Stomach (tissue), 8 donors: ENCODE measurements at regions not wholly inside any gene's neighbourhood (a gene's known extent, or its start where the extent isn't known, plus 50 kb on each side); places are given as distances from the start of the nearest gene placed in this dataset.

Experiments
- DNase-seq, 2 donors: peaks; one replicate each; pipeline versions ENCODE4 v3.0.0 to v3.0.0-alpha.2; 2013 to 2019
- H3K27ac ChIP-seq, 5 donors: fragments of 200-600 bp in 4 of 5; sonication (generic) in 4 of 5; one replicate each; pipeline ENCODE4 v1.5.1; 2013 to 2019; ENCODE audit warnings: mild to moderate bottlenecking in 1 of 5, moderate library complexity in 1 of 5
- H3K27me3 ChIP-seq, 3 donors: fragments of 200-600 bp; sonication (generic); one replicate each; pipeline ENCODE4 v1.5.1; 2017 to 2019; ENCODE audit warnings: mixed run types in 1 of 3
- H3K36me3 ChIP-seq, 4 donors: fragments of 200-600 bp; sonication (generic); 1 replicate in 3 of 4; 2 replicates in 1 of 4; pipeline ENCODE4 v1.5.1; 2016 to 2019
- H3K4me1 ChIP-seq, 4 donors: fragments of 200-600 bp; sonication (generic); one replicate each; pipeline ENCODE4 v1.5.1; 2016 to 2019
- H3K4me3 ChIP-seq, 4 donors: fragments of 200-600 bp; sonication (generic) in 3 of 4; one replicate each; pipeline ENCODE4 v1.5.1; 2016 to 2019; ENCODE audit warnings: mild to moderate bottlenecking in 1 of 4
- H3K9me3 ChIP-seq, 4 donors: fragments of 200-600 bp; sonication (generic); one replicate each; pipeline ENCODE4 v1.5.1; 2016 to 2019
- EP300 ChIP-seq: sonication (generic); formaldehyde crosslinking; IDR thresholded peaks from one replicate; pipeline ENCODE4 v1.6.1; 2017; ENCODE audit warnings: antibody characterized with exemption
- POLR2A ChIP-seq, 4 donors: fragments of 450-650 bp; IDR thresholded peaks; one replicate each; pipeline ENCODE4 v1.6.1; 2016; ENCODE audit warnings: antibody characterized with exemption in 4 of 4, control low read depth in 2 of 4, mild to moderate bottlenecking in 1 of 4, moderate library complexity in 1 of 4
- POLR2AphosphoS5 ChIP-seq, 3 donors: sonication (generic); formaldehyde crosslinking; IDR thresholded peaks; one replicate each; pipeline ENCODE4 v1.6.1; 2016; ENCODE audit warnings: antibody characterized with exemption in 3 of 3
- WGBS, 5 donors: extraction: QIAGEN DNeasy Blood & Tissue Kit in 3 of 5; methylation state at CpG; one replicate each; pipeline versions ENCODE4 v1.1.5 to v1.1.7; 2013 to 2018; 5-methylcytosine and 5-hydroxymethylcytosine counted together
- intact Hi-C: fragments of 100-400 bp; cut with DNase I; formaldehyde crosslinking; loops from one replicate; pipeline ENCODE4 v1.15.1; 2023; ENCODE audit warnings: low total_unique reads
- TF ChIP-seq, protein P1 (sequence below), 7 experiments: fragments of 450-650 bp in 4 of 7; fragments of 200-600 bp in 3 of 7; sonication (generic) in 3 of 7; IDR thresholded peaks; one replicate each; pipeline ENCODE4 v1.5.1; 2016 to 2019; ENCODE audit warnings: antibody characterized with exemption in 7 of 7, control low read depth in 2 of 7, mild to moderate bottlenecking in 1 of 7
- donor health status: healthy with polysubstance abuse.
- donor health status: Bipolar disorder and iron deficiency.
- donor health status: healthy.

DNA sequence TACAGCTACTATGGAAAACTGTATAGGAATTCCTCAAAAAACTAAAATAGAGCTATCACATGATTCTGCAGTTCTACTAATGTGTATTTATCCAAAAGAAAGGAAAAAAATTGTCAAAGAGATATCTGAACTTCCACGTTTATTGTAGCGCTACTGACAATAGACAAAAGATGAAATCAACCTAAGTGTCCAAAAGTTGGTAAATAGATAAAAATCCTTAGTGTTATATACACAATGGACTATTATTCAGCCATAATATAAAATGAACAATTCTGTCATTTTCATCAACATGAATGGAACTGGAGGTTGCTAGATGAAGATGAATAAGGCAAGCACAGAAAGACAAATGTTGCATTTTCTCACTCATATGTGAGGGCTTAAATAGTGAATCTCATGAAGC is 1492.1 kb downstream of the MRPL39 start:
- Histone ChIP-seq H3K27me3 (no peaks in the 10 kb centered on the region), H3K4me3 (no peak overlapping the region), H3K9me3 (no peaks in the 10 kb centered on the region), H3K27ac (no peak overlapping the region), H3K4me1 (no peaks in the 10 kb centered on the region), H3K36me3 (no peaks in the 10 kb centered on the region)
- DNase-seq: no peak
- 75 to 89% (median 82%) methylated on average over 2 of the region's 2 CpGs for WGBS, 5 donors
- intact Hi-C loops: no loop called here
- TF ChIP-seq EP300 (no peak), POLR2A (IDR thresholded peaks at IDR 0.05) (no peak), POLR2AphosphoS5 (IDR thresholded peaks at IDR 0.05) (no peak)
- TF ChIP-seq, protein P1, sequence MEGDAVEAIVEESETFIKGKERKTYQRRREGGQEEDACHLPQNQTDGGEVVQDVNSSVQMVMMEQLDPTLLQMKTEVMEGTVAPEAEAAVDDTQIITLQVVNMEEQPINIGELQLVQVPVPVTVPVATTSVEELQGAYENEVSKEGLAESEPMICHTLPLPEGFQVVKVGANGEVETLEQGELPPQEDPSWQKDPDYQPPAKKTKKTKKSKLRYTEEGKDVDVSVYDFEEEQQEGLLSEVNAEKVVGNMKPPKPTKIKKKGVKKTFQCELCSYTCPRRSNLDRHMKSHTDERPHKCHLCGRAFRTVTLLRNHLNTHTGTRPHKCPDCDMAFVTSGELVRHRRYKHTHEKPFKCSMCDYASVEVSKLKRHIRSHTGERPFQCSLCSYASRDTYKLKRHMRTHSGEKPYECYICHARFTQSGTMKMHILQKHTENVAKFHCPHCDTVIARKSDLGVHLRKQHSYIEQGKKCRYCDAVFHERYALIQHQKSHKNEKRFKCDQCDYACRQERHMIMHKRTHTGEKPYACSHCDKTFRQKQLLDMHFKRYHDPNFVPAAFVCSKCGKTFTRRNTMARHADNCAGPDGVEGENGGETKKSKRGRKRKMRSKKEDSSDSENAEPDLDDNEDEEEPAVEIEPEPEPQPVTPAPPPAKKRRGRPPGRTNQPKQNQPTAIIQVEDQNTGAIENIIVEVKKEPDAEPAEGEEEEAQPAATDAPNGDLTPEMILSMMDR (IDR thresholded peaks at IDR 0.05): no peak

DNA sequence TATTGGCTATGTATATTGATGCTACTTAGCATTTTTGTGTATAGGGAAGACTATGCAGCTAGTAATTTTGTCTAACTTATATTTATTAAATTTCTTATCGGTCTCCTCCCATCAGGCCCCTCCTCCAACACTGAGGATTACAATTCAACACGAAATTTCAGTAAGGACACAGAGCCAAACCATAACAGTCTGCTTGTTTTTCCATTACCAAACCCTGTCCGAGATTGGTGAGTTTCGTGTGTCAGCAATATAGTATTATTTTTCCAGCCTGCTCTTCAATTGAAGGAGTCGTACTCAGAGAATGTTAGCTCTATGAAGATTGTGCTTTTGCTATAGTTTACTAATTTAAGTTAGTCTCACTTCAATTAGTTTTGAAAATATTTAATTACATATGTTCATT is 1495.3 kb downstream of the MRPL39 start:
- H3K4me1 ChIP-seq: no peaks in the 10 kb centered on the region
- TF ChIP-seq POLR2AphosphoS5 (IDR thresholded peaks at IDR 0.05) (no peak), POLR2A (IDR thresholded peaks at IDR 0.05) (no peak), EP300 (no peak)
- TF ChIP-seq, protein P1 (IDR thresholded peaks at IDR 0.05): no peak
- no peaks in the 10 kb centered on the region for H3K36me3 ChIP-seq
- intact Hi-C loops: no loop called here
- 38 to 81% (median 46%) methylated on average over 5 of the region's 5 CpGs for WGBS, 5 donors
- no peak overlapping the region for H3K4me3 ChIP-seq
- no peaks in the 10 kb centered on the region for H3K27me3 ChIP-seq
- H3K9me3 ChIP-seq: no peaks in the 10 kb centered on the region
- no peak for DNase-seq
- H3K27ac ChIP-seq: no peak overlapping the region

DNA sequence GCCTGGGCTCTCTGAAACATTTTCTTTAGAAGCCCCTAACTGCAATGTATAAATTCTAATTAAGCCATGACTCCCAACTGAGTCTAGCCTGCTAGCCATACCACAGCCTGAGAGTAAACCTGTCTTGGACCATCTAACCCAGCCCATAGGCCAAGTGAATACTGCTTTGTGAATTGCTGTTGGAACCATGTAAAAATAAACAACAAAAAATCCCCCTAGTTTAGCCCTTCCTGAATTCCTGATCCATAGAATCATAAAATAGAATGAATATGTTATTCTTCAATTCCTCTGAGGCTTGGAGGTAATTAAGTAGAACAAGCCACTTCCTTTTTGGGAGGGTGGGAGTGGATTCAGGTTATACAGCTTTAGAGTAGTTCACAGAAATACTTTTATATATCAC is 1496.4 kb downstream of the MRPL39 start:
- Histone ChIP-seq H3K4me3 (no peak overlapping the region), H3K36me3 (no peaks in the 10 kb centered on the region), H3K9me3 (no peaks in the 10 kb centered on the region), H3K27me3 (no peaks in the 10 kb centered on the region), H3K27ac (no peak overlapping the region), H3K4me1 (no peaks in the 10 kb centered on the region)
- TF ChIP-seq POLR2AphosphoS5 (IDR thresholded peaks at IDR 0.05) (no peak), POLR2A (IDR thresholded peaks at IDR 0.05) (no peak), EP300 (no peak)
- TF ChIP-seq, protein P1 (IDR thresholded peaks at IDR 0.05): no peak
- intact Hi-C loops: no loop called here
- no peak for DNase-seq

DNA sequence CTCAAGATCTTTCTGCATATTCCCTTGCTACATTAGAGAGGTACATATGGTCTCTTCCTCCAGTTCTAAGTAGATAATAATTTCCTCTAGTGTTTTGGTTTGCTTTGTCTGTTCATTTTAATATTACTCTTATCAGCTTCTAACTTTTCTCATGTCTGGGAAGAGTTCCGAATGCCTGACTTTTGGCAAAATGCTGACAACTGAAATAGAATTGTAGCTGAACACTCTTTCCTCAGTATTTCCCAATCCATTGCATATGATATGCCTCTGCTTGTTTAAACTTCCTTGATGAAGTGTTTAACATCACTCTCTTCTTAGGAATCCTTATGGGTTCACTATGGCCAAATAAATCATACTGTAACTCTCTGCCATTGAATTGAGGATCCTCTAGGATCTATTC is 1510.1 kb downstream of the MRPL39 start:
- peak in 1 of 2 donors; percentile 16 for DNase-seq
- Histone ChIP-seq H3K27me3 (no peaks in the 10 kb centered on the region), H3K4me3 (no peak overlapping the region), H3K4me1 (no peaks in the 10 kb centered on the region), H3K9me3 (peaks cover 0 to 7% (median 0%) of the 10 kb centered on the region in 4 donors), H3K36me3 (no peaks in the 10 kb centered on the region), H3K27ac (no peak overlapping the region)
- WGBS, 5 donors: 0 to 4% (median 0%) methylated on average over 1 of the region's 1 CpG
- TF ChIP-seq EP300: no peak
- no peak for TF ChIP-seq POLR2A (IDR thresholded peaks at IDR 0.05)
- no peak for TF ChIP-seq POLR2AphosphoS5 (IDR thresholded peaks at IDR 0.05)
- TF ChIP-seq, protein P1 (IDR thresholded peaks at IDR 0.05): no peak
- intact Hi-C loops: no loop called here
